ENCODE measurements at regions not wholly inside any gene's neighbourhood (a gene's known extent, or its start where the extent isn't known, plus 50 kb on each side); places are given as distances from the start of the nearest gene placed in this dataset.

DNA sequence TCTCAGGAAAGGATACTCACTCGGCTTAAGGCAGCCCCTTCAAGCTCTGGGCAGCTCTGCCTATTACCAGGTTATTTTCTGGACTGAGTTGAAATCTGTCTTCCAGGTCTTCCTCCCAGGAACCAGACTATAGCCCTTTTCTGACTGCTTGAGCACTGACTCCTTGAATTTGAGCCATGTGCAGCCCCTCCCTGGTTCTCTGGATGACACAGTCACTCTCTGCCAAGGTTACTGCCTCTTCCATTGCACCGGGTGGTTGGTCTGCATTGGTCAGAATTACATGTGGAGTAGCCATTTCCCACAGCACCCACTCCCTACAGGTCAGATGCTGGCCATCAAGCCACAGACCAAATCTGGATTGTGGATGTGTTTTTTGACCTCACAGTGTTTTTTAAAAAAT, 81.9 kb downstream of the KLF4 start:
- TF ChIP-seq, protein P1, sequence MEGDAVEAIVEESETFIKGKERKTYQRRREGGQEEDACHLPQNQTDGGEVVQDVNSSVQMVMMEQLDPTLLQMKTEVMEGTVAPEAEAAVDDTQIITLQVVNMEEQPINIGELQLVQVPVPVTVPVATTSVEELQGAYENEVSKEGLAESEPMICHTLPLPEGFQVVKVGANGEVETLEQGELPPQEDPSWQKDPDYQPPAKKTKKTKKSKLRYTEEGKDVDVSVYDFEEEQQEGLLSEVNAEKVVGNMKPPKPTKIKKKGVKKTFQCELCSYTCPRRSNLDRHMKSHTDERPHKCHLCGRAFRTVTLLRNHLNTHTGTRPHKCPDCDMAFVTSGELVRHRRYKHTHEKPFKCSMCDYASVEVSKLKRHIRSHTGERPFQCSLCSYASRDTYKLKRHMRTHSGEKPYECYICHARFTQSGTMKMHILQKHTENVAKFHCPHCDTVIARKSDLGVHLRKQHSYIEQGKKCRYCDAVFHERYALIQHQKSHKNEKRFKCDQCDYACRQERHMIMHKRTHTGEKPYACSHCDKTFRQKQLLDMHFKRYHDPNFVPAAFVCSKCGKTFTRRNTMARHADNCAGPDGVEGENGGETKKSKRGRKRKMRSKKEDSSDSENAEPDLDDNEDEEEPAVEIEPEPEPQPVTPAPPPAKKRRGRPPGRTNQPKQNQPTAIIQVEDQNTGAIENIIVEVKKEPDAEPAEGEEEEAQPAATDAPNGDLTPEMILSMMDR (IDR thresholded peaks at IDR 0.05): no peak
- TF ChIP-seq POLR2A (IDR thresholded peaks at IDR 0.05): no peak
